ENCODE measurements at regions not wholly inside any gene's neighbourhood (a gene's known extent, or its start where the extent isn't known, plus 50 kb on each side); places are given as distances from the start of the nearest gene placed in this dataset.

- H3K27ac ChIP-seq (ENCODE audit: low read depth, low read length) = no peak overlapping the region
- no peak for DNase-seq
- H3K27me3 ChIP-seq (ENCODE audit: insufficient read depth, low read length) = peaks cover 9% of the 10 kb centered on the region
- no peaks in the 10 kb centered on the region for H3K4me1 ChIP-seq (ENCODE audit: insufficient read depth, low read length)
- Mint-ChIP-seq H3K9me3 (peaks cover 0 to 6% (median 2%) of the 10 kb centered on the region in 8 donors), H3K27me3 (peaks cover 11 to 18% of the 10 kb centered on the region in 2 donors), H3K36me3 (no peaks in the 10 kb centered on the region), H3K4me3 (no peak overlapping the region), H3K27ac (no peak overlapping the region), H3K4me1 (no peaks in the 10 kb centered on the region)
- no peaks in the 10 kb centered on the region for H3K9me3 ChIP-seq (ENCODE audit: control insufficient read depth in 1 of 2, low read length in 2 of 2)
- CTCF ChIA-PET (ENCODE audit: partially characterized antibody) = no interaction called here
- H3K36me3 ChIP-seq (ENCODE audit: insufficient read depth, low read length) = no peaks in the 10 kb centered on the region
- POLR2A ChIA-PET (ENCODE audit: partially characterized antibody) = no interaction called here
- intact Hi-C loops (cut with micrococcal nuclease) = no loop called here
- H3K4me3 ChIP-seq (ENCODE audit: low read length in 2 of 2) = no peak overlapping the region
These were observed 286.5 kb downstream of the ICOS start for GRCh38 chr2:204223046-204223445.

- intact Hi-C loops (cut with micrococcal nuclease) = no loop called here
- ChIA-PET CTCF (ENCODE audit: partially characterized antibody) (no interaction called here), POLR2A (ENCODE audit: partially characterized antibody) (no interaction called here)
- no peaks in the 10 kb centered on the region for H3K36me3 ChIP-seq (ENCODE audit: insufficient read depth, low read length)
- Mint-ChIP-seq H3K27me3 (peaks cover 15 to 21% of the 10 kb centered on the region in 2 donors), H3K36me3 (no peaks in the 10 kb centered on the region), H3K27ac (no peak overlapping the region), H3K9me3 (peaks cover 0 to 2% (median 0%) of the 10 kb centered on the region in 8 donors), H3K4me3 (no peak overlapping the region), H3K4me1 (no peaks in the 10 kb centered on the region)
- H3K27ac ChIP-seq (ENCODE audit: low read depth, low read length) = no peak overlapping the region
- no peaks in the 10 kb centered on the region for H3K4me1 ChIP-seq (ENCODE audit: insufficient read depth, low read length)
- H3K27me3 ChIP-seq (ENCODE audit: insufficient read depth, low read length) = peaks cover 9% of the 10 kb centered on the region
- H3K9me3 ChIP-seq (ENCODE audit: control insufficient read depth in 1 of 2, low read length in 2 of 2) = no peaks in the 10 kb centered on the region
- DNase-seq = no peak
- no peak overlapping the region for H3K4me3 ChIP-seq (ENCODE audit: low read length in 2 of 2)
These were observed 287.0 kb downstream of the ICOS start for GRCh38 chr2:204223544-204223943.

GRCh38 chr2:204225671-204226073 lies 289.1 kb downstream of the ICOS start:
- Histone ChIP-seq H3K27me3 (ENCODE audit: insufficient read depth, low read length) (peaks cover 9% of the 10 kb centered on the region), H3K9me3 (ENCODE audit: control insufficient read depth in 1 of 2, low read length in 2 of 2) (no peaks in the 10 kb centered on the region), H3K27ac (ENCODE audit: low read depth, low read length) (no peak overlapping the region), H3K4me1 (ENCODE audit: insufficient read depth, low read length) (no peaks in the 10 kb centered on the region), H3K36me3 (ENCODE audit: insufficient read depth, low read length) (no peaks in the 10 kb centered on the region), H3K4me3 (ENCODE audit: low read length in 2 of 2) (no peak overlapping the region)
- H3K4me1 Mint-ChIP-seq = no peaks in the 10 kb centered on the region
- ChIA-PET POLR2A (ENCODE audit: partially characterized antibody) (no interaction called here), CTCF (ENCODE audit: partially characterized antibody) (no interaction called here)
- no peak overlapping the region for H3K27ac Mint-ChIP-seq
- H3K36me3 Mint-ChIP-seq = no peaks in the 10 kb centered on the region
- no peak overlapping the region for H3K4me3 Mint-ChIP-seq
- peaks cover 19 to 28% of the 10 kb centered on the region in 2 donors for H3K27me3 Mint-ChIP-seq
- intact Hi-C loops (cut with micrococcal nuclease) = no loop called here
- H3K9me3 Mint-ChIP-seq = no peaks in the 10 kb centered on the region
- DNase-seq = no peak

- no peak overlapping the region for H3K27ac Mint-ChIP-seq
- H3K27me3 Mint-ChIP-seq = peaks cover 17 to 28% of the 10 kb centered on the region in 2 donors
- no peak overlapping the region for H3K4me3 Mint-ChIP-seq
- Histone ChIP-seq H3K27me3 (ENCODE audit: insufficient read depth, low read length) (peaks cover 9% of the 10 kb centered on the region), H3K36me3 (ENCODE audit: insufficient read depth, low read length) (no peaks in the 10 kb centered on the region), H3K27ac (ENCODE audit: low read depth, low read length) (no peak overlapping the region), H3K4me1 (ENCODE audit: insufficient read depth, low read length) (no peaks in the 10 kb centered on the region), H3K4me3 (ENCODE audit: low read length in 2 of 2) (no peak overlapping the region), H3K9me3 (ENCODE audit: control insufficient read depth in 1 of 2, low read length in 2 of 2) (no peaks in the 10 kb centered on the region)
- H3K9me3 Mint-ChIP-seq = no peaks in the 10 kb centered on the region
- CTCF ChIA-PET (ENCODE audit: partially characterized antibody) = interaction anchor here (1.2 kb wide), 1 partner anchor 34 kb away, joined by 4 read pairs; no protein-coding TSS in a partner anchor
- H3K36me3 Mint-ChIP-seq = no peaks in the 10 kb centered on the region
- no peaks in the 10 kb centered on the region for H3K4me1 Mint-ChIP-seq
- POLR2A ChIA-PET (ENCODE audit: partially characterized antibody) = no interaction called here
- no peak for DNase-seq
- intact Hi-C loops (cut with micrococcal nuclease) = no loop called here
These were observed 289.8 kb downstream of the ICOS start for GRCh38 chr2:204226305-204226880.

GRCh38 chr2:204228169-204228886 lies 291.8 kb downstream of the ICOS start:
- Histone ChIP-seq H3K36me3 (ENCODE audit: insufficient read depth, low read length) (no peaks in the 10 kb centered on the region), H3K27me3 (ENCODE audit: insufficient read depth, low read length) (peaks cover 9% of the 10 kb centered on the region), H3K9me3 (ENCODE audit: control insufficient read depth in 1 of 2, low read length in 2 of 2) (no peaks in the 10 kb centered on the region), H3K27ac (ENCODE audit: low read depth, low read length) (no peak overlapping the region), H3K4me1 (ENCODE audit: insufficient read depth, low read length) (no peaks in the 10 kb centered on the region), H3K4me3 (ENCODE audit: low read length in 2 of 2) (no peak overlapping the region)
- no peak for DNase-seq
- Mint-ChIP-seq H3K4me1 (no peaks in the 10 kb centered on the region), H3K27ac (no peak overlapping the region), H3K27me3 (peaks cover 13 to 25% of the 10 kb centered on the region in 2 donors), H3K36me3 (no peaks in the 10 kb centered on the region), H3K4me3 (no peak overlapping the region), H3K9me3 (no peaks in the 10 kb centered on the region)
- ChIA-PET CTCF (ENCODE audit: partially characterized antibody) (no interaction called here), POLR2A (ENCODE audit: partially characterized antibody) (no interaction called here)
- intact Hi-C loops (cut with micrococcal nuclease) = no loop called here

- CTCF ChIA-PET (ENCODE audit: partially characterized antibody) = no interaction called here
- H3K4me1 Mint-ChIP-seq = no peaks in the 10 kb centered on the region
These were observed 297.7 kb downstream of the ICOS start for GRCh38 chr2:204234248-204234647.

GRCh38 chr2:204234879-204235278 lies 298.3 kb downstream of the ICOS start:
- Histone ChIP-seq H3K27ac (ENCODE audit: low read depth, low read length) (no peak overlapping the region), H3K9me3 (ENCODE audit: control insufficient read depth in 1 of 2, low read length in 2 of 2) (no peaks in the 10 kb centered on the region), H3K27me3 (ENCODE audit: insufficient read depth, low read length) (no peaks in the 10 kb centered on the region), H3K4me3 (ENCODE audit: low read length in 2 of 2) (no peak overlapping the region), H3K4me1 (ENCODE audit: insufficient read depth, low read length) (no peaks in the 10 kb centered on the region), H3K36me3 (ENCODE audit: insufficient read depth, low read length) (no peaks in the 10 kb centered on the region)
- ChIA-PET CTCF (ENCODE audit: partially characterized antibody) (interaction anchor here (0.5 kb wide), 1 partner anchor 1521 kb away, joined by 3 read pairs; no protein-coding TSS in a partner anchor), POLR2A (ENCODE audit: partially characterized antibody) (no interaction called here)
- intact Hi-C loops (cut with micrococcal nuclease) = no loop called here
- H3K9me3 Mint-ChIP-seq = peaks cover 0 to 2% (median 0%) of the 10 kb centered on the region in 8 donors
- H3K36me3 Mint-ChIP-seq = no peaks in the 10 kb centered on the region
- no peak for DNase-seq
- no peaks in the 10 kb centered on the region for H3K4me1 Mint-ChIP-seq
- H3K27ac Mint-ChIP-seq = no peak overlapping the region
- H3K27me3 Mint-ChIP-seq = peaks cover 11 to 15% of the 10 kb centered on the region in 2 donors
- no peak overlapping the region for H3K4me3 Mint-ChIP-seq

More at GRCh38 chr2:204234248-204234647, 297.7 kb downstream of the ICOS start:
- Histone ChIP-seq H3K27me3 (ENCODE audit: insufficient read depth, low read length) (no peaks in the 10 kb centered on the region), H3K27ac (ENCODE audit: low read depth, low read length) (no peak overlapping the region), H3K4me3 (ENCODE audit: low read length in 2 of 2) (no peak overlapping the region), H3K4me1 (ENCODE audit: insufficient read depth, low read length) (no peaks in the 10 kb centered on the region), H3K9me3 (ENCODE audit: control insufficient read depth in 1 of 2, low read length in 2 of 2) (no peaks in the 10 kb centered on the region), H3K36me3 (ENCODE audit: insufficient read depth, low read length) (no peaks in the 10 kb centered on the region)
- Mint-ChIP-seq H3K27ac (no peak overlapping the region), H3K9me3 (peaks cover 0 to 2% (median 0%) of the 10 kb centered on the region in 8 donors), H3K27me3 (peaks cover 11 to 17% of the 10 kb centered on the region in 2 donors), H3K4me3 (no peak overlapping the region), H3K36me3 (no peaks in the 10 kb centered on the region)
- intact Hi-C loops (cut with micrococcal nuclease) = no loop called here
- DNase-seq = no peak
- POLR2A ChIA-PET (ENCODE audit: partially characterized antibody) = no interaction called here

Data from CD4-positive, alpha-beta memory T cell (primary cell).